ENCODE measurements at regions not wholly inside any gene's neighbourhood (a gene's known extent, or its start where the extent isn't known, plus 50 kb on each side); places are given as distances from the start of the nearest gene placed in this dataset.

- no peak for DNase-seq (ENCODE audit: low read depth)
Observed at GRCh38 chr10:1950803-1951495, 213.6 kb upstream of the ADARB2 start.

- DNase-seq (ENCODE audit: low read depth): no peak
Observed at GRCh38 chr10:1947464-1948003, 210.2 kb upstream of the ADARB2 start.

- DNase-seq (ENCODE audit: low read depth): no peak
Observed at GRCh38 chr10:1944487-1944886, 207.2 kb upstream of the ADARB2 start.

- no peak for DNase-seq (ENCODE audit: low read depth)
Observed at GRCh38 chr10:1942478-1942877, 205.2 kb upstream of the ADARB2 start.

- peak; percentile 29 for DNase-seq (ENCODE audit: low read depth)
Observed at GRCh38 chr10:1939016-1939415, 201.7 kb upstream of the ADARB2 start.

- peak; percentile 21 for DNase-seq (ENCODE audit: low read depth)
Observed at GRCh38 chr10:1938317-1938716, 201.0 kb upstream of the ADARB2 start.

GRCh38 chr10:1935912-1936311 is 198.6 kb upstream of the ADARB2 start:
- DNase-seq (ENCODE audit: low read depth): no peak

- DNase-seq (ENCODE audit: low read depth): no peak
Observed at GRCh38 chr10:1933215-1933614, 195.9 kb upstream of the ADARB2 start.

- DNase-seq (ENCODE audit: low read depth): no peak
Observed at GRCh38 chr10:1932692-1933094, 195.4 kb upstream of the ADARB2 start.

- DNase-seq (ENCODE audit: low read depth): no peak
Observed at GRCh38 chr10:1928606-1929005, 191.3 kb upstream of the ADARB2 start.

GRCh38 chr10:1923998-1924397 is 186.7 kb upstream of the ADARB2 start:
- DNase-seq (ENCODE audit: low read depth): no peak

GRCh38 chr10:1923586-1923985 is 186.3 kb upstream of the ADARB2 start:
- no peak for DNase-seq (ENCODE audit: low read depth)

GRCh38 chr10:1920941-1921340 is 183.6 kb upstream of the ADARB2 start:
- no peak for DNase-seq (ENCODE audit: low read depth)

GRCh38 chr10:1920127-1920526 is 182.8 kb upstream of the ADARB2 start:
- DNase-seq (ENCODE audit: low read depth): no peak

GRCh38 chr10:1911771-1912170 is 174.4 kb upstream of the ADARB2 start:
- no peak for DNase-seq (ENCODE audit: low read depth)

GRCh38 chr10:1903982-1904381 is 166.7 kb upstream of the ADARB2 start:
- DNase-seq (ENCODE audit: low read depth): no peak

GRCh38 chr10:1896153-1896552 is 158.8 kb upstream of the ADARB2 start:
- DNase-seq (ENCODE audit: low read depth): no peak

GRCh38 chr10:1895691-1896090 is 158.4 kb upstream of the ADARB2 start:
- DNase-seq (ENCODE audit: low read depth): no peak

GRCh38 chr10:1894912-1895311 is 157.6 kb upstream of the ADARB2 start:
- no peak for DNase-seq (ENCODE audit: low read depth)

- DNase-seq (ENCODE audit: low read depth): no peak
Observed at GRCh38 chr10:1893941-1894340, 156.6 kb upstream of the ADARB2 start.

GRCh38 chr10:1886039-1886438 is 148.7 kb upstream of the ADARB2 start:
- DNase-seq (ENCODE audit: low read depth): no peak

- DNase-seq (ENCODE audit: low read depth): no peak
Observed at GRCh38 chr10:1882728-1883127, 145.4 kb upstream of the ADARB2 start.

GRCh38 chr10:1882180-1882579 is 144.9 kb upstream of the ADARB2 start:
- no peak for DNase-seq (ENCODE audit: low read depth)

- DNase-seq (ENCODE audit: low read depth): no peak
Observed at GRCh38 chr10:1881636-1882035, 144.3 kb upstream of the ADARB2 start.
